Heart left ventricle (tissue), 16 donors: ENCODE measurements at regions not wholly inside any gene's neighbourhood (a gene's known extent, or its start where the extent isn't known, plus 50 kb on each side); places are given as distances from the start of the nearest gene placed in this dataset.

Experiments
- ATAC-seq, 4 donors: fragments of 200-7000 bp; cut with Tn5 transposase; one replicate each; pipeline ENCODE4 v1.9.1; 2020 to 2022; ENCODE audit warnings: moderate library complexity in 4 of 4, mild to moderate bottlenecking in 3 of 4, moderate number of reproducible peaks in 1 of 4
- DNase-seq, 5 donors: peaks; one replicate each; pipeline ENCODE4 v3.0.0-alpha.2; 2020
- H3K27ac ChIP-seq, 12 donors: fragments of 200-600 bp; sonication (generic) in 4 of 12; one replicate each; pipeline versions ENCODE4 v1.5.0 to v1.8.0; 2016 to 2022; ENCODE audit warnings: mild to moderate bottlenecking in 2 of 12
- H3K27me3 ChIP-seq, 9 donors: fragments of 200-600 bp; sonication (generic) in 2 of 9; one replicate each; pipeline versions ENCODE4 v1.5.1 to v1.8.0; 2016 to 2022; ENCODE audit warnings: mild to moderate bottlenecking in 3 of 9
- H3K36me3 ChIP-seq, 9 donors: fragments of 200-600 bp; sonication (generic) in 2 of 9; one replicate each; pipeline versions ENCODE4 v1.5.0 to v1.8.0; 2018 to 2022; ENCODE audit warnings: mild to moderate bottlenecking in 2 of 9
- H3K4me1 ChIP-seq, 12 donors: fragments of 200-600 bp; sonication (generic) in 4 of 12; one replicate each; pipeline versions ENCODE4 v1.5.0 to v1.8.0; 2016 to 2022; ENCODE audit warnings: mild to moderate bottlenecking in 3 of 12
- H3K4me3 ChIP-seq, 12 donors: fragments of 200-600 bp; sonication (generic) in 4 of 12; one replicate each; pipeline versions ENCODE4 v1.5.0 to v1.8.0; 2017 to 2022; ENCODE audit warnings: mild to moderate bottlenecking in 9 of 12, moderate library complexity in 4 of 12
- H3K9me3 ChIP-seq, 12 donors: fragments of 200-600 bp; sonication (generic) in 4 of 12; one replicate each; pipeline versions ENCODE4 v1.5.0 to v1.8.0; 2016 to 2022; ENCODE audit warnings: mild to moderate bottlenecking in 1 of 12
- POLR2A ChIP-seq, 2 donors: fragments of 450-650 bp; IDR thresholded peaks; one replicate each; pipeline ENCODE4 v1.6.1; 2017; ENCODE audit warnings: antibody characterized with exemption in 2 of 2, mild to moderate bottlenecking in 2 of 2, moderate library complexity in 2 of 2
- WGBS, 4 donors: extraction: QIAGEN DNeasy Blood & Tissue Kit in 2 of 4; methylation state at CpG; one replicate each; pipeline versions ENCODE4 v1.1.5 to v1.1.7; 2013 to 2018; 5-methylcytosine and 5-hydroxymethylcytosine counted together
- intact Hi-C, 10 donors: fragments of 100-400 bp; cut with DNase I; formaldehyde crosslinking; loops; one replicate each; pipeline versions ENCODE4 v1.11.1 to v1.14.2; 2022
- TF ChIP-seq, protein P1 (sequence below), 12 donors: fragments of 200-600 bp; sonication (generic) in 4 of 12; IDR thresholded peaks; one replicate each; pipeline versions ENCODE4 v1.5.0 to v1.8.0; 2018 to 2022; ENCODE audit warnings: antibody characterized with exemption in 12 of 12, mild to moderate bottlenecking in 5 of 12
- donor health status: ischemic (EF 13 %, LVEDD 7.1; RV severe dilation, severe dysfunction).
- donor health status: healthy with polysubstance abuse.
- donor health status: DM: no; HTN: yes; CAD: no.
- donor health status: DM: no; HTN: no; CAD: no.
- donor health status: ischemic (EF 25% LVEDD 6.9; RV normal size, moderate dysfunction).
- donor health status: ischemic (EF 25% LVEDD 5.7; RV mildly dilated, moderate dysfunction).
- donor health status: healthy.
- donor health status: DM: yes; HTN: yes; CAD: no.
- donor health status: ischemic (EF 35%, LVEDD 5.7; RV mildly dilated, moderate dysfunction).
- donor health status: nonischemic (EF 11% LVEDD 7.7; RV severe dilation, severe dysfunction).
- donor health status: DM: yes; HTN: yes; CAD: no.
- donor health status: PGD.
- donor health status: ischemic (EF 29% LVEDD 5.4; RV normal size, mild dysfunction).
- donor health status: nonischemic (EF 23%, LVEDD 6.1; RV moderate dilation, normal function).

DNA sequence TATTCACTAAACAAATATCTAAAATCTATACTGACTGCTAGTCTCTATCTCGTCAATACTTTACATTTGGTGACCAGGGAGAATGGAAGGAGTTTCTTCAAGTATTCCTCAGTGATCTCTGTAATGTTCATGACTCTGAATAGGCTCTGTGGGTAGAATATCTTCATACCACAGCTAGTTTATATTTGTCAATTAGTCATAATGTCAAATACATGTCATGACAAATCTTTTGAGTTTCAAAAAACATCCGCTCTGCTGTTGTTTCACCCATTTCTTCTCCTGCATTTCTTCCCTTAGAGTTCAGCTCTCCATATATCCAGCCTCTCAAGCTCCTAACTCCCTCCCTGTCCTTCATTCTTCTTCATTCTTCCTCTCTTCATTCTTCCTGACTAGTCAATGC lies 206.5 kb upstream of the FANCL start:
- no peak overlapping the region for H3K4me3 ChIP-seq
- no peak overlapping the region for H3K27ac ChIP-seq
- no peak for TF ChIP-seq POLR2A (IDR thresholded peaks at IDR 0.05)
- TF ChIP-seq, protein P1, sequence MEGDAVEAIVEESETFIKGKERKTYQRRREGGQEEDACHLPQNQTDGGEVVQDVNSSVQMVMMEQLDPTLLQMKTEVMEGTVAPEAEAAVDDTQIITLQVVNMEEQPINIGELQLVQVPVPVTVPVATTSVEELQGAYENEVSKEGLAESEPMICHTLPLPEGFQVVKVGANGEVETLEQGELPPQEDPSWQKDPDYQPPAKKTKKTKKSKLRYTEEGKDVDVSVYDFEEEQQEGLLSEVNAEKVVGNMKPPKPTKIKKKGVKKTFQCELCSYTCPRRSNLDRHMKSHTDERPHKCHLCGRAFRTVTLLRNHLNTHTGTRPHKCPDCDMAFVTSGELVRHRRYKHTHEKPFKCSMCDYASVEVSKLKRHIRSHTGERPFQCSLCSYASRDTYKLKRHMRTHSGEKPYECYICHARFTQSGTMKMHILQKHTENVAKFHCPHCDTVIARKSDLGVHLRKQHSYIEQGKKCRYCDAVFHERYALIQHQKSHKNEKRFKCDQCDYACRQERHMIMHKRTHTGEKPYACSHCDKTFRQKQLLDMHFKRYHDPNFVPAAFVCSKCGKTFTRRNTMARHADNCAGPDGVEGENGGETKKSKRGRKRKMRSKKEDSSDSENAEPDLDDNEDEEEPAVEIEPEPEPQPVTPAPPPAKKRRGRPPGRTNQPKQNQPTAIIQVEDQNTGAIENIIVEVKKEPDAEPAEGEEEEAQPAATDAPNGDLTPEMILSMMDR (IDR thresholded peaks at IDR 0.05) = no peak
- no peaks in the 10 kb centered on the region for H3K9me3 ChIP-seq
- DNase-seq (no peak), ATAC-seq (no peak)
- H3K27me3 ChIP-seq = peaks cover 0 to 9% (median 0%) of the 10 kb centered on the region in 9 donors
- intact Hi-C loops = loop anchor here in 8 of 10 donors (5.0 to 10.0 kb wide), 5 partner anchors 540 to 690 kb away; no protein-coding TSS in a partner anchor
- H3K36me3 ChIP-seq = no peaks in the 10 kb centered on the region
- no peaks in the 10 kb centered on the region for H3K4me1 ChIP-seq
- WGBS, 4 donors = 89 to 95% (median 93%) methylated on average over 2 of the region's 2 CpGs

DNA sequence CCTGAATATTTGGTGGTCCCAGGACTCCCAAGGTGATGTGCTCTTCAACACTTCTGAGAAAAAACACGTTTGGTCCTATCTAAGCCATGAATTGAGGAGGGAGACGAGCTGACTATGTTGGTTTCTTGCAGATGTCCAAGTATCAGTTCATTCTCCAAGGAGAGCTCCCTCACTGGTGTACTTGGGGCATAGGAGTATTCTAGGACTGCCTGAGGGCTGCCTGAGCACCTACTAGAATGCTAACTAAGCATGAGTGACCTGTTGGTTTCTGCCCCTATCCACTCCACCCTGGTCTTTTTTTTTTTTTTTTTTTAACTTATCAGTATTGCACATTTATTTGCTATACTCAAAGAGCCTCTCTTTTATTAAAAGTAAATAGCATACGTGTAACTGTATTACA lies 200.5 kb upstream of the FANCL start:
- Histone ChIP-seq H3K27me3 (peaks cover 0 to 9% (median 0%) of the 10 kb centered on the region in 9 donors), H3K4me1 (no peaks in the 10 kb centered on the region), H3K4me3 (no peak overlapping the region), H3K9me3 (no peaks in the 10 kb centered on the region), H3K27ac (no peak overlapping the region), H3K36me3 (no peaks in the 10 kb centered on the region)
- intact Hi-C loops = loop anchor here in 3 of 10 donors (5.0 to 10.0 kb wide), 3 partner anchors 534 to 677 kb away; no protein-coding TSS in a partner anchor
- ATAC-seq (no peak), DNase-seq (no peak)
- TF ChIP-seq, protein P1 (IDR thresholded peaks at IDR 0.05) = no peak
- TF ChIP-seq POLR2A (IDR thresholded peaks at IDR 0.05) = no peak
- 63 to 68% (median 66%) methylated on average over 3 of the region's 3 CpGs for WGBS, 4 donors

DNA sequence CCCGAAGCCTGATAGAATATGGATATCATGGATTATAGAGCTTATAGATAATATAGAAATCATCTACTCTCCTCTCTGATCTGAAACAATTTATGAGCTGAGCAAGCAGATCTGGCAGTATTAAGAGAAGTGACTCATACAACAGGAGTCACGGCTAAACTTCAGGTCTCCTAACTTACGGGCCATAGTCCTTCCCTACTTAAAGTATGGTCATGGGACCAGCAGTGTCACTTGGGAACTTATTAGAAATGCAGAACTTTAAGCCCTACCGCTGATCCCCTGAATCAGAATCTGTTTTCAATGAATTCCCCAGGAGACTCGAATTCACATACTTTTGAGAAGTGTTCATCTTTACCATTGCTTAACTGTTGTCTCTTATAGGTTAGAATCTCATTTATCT lies 195.7 kb upstream of the FANCL start:
- ATAC-seq (no peak), DNase-seq (no peak)
- 81 to 91% (median 87%) methylated on average over 5 of the region's 5 CpGs for WGBS, 4 donors
- H3K27ac ChIP-seq = no peak overlapping the region
- intact Hi-C loops = no loop called here
- H3K4me3 ChIP-seq = no peak overlapping the region
- TF ChIP-seq POLR2A (IDR thresholded peaks at IDR 0.05) = no peak
- TF ChIP-seq, protein P1 (IDR thresholded peaks at IDR 0.05) = no peak
- no peaks in the 10 kb centered on the region for H3K4me1 ChIP-seq
- no peaks in the 10 kb centered on the region for H3K9me3 ChIP-seq
- no peaks in the 10 kb centered on the region for H3K36me3 ChIP-seq
- no peaks in the 10 kb centered on the region for H3K27me3 ChIP-seq

DNA sequence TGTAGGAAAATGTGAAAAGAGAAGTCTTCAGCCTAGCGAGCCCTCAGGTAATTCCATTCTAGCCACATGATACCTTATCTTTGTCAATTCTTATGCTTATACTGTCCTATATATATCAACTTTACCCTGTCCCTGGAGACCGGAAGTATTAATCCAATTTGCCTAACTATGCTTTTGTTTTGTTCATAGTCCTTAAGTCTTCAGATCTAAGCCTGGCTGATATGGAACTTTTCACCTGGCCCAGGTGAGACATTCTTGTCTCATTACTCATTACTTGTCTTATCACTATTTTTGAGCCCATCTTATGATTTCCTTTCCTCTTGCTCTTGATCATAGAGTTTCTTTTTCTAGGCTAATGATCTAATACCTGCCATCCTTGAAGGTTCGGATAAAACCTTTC lies 194.1 kb upstream of the FANCL start:
- DNase-seq (no peak), ATAC-seq (no peak)
- no peaks in the 10 kb centered on the region for H3K9me3 ChIP-seq
- 44 to 83% (median 70%) methylated on average over 3 of the region's 3 CpGs for WGBS, 4 donors
- H3K27ac ChIP-seq = no peak overlapping the region
- no peaks in the 10 kb centered on the region for H3K36me3 ChIP-seq
- intact Hi-C loops = no loop called here
- no peak for TF ChIP-seq POLR2A (IDR thresholded peaks at IDR 0.05)
- TF ChIP-seq, protein P1 (IDR thresholded peaks at IDR 0.05) = no peak
- no peaks in the 10 kb centered on the region for H3K4me1 ChIP-seq
- peaks cover 0 to 4% (median 0%) of the 10 kb centered on the region in 9 donors for H3K27me3 ChIP-seq
- H3K4me3 ChIP-seq = no peak overlapping the region
